GM19025 (cell line): ENCODE measurements at regions not wholly inside any gene's neighbourhood (a gene's known extent, or its start where the extent isn't known, plus 50 kb on each side); places are given as distances from the start of the nearest gene placed in this dataset.

ENCODE experiments used
- ATAC-seq: cut with Tn5 transposase; IDR thresholded peaks from one replicate; pipeline ENCODE4 v1.9.1; 2021; ENCODE audit warnings: mild to moderate bottlenecking, low read depth, moderate library complexity; ENCODE audit not compliant: unreplicated experiment

DNA sequence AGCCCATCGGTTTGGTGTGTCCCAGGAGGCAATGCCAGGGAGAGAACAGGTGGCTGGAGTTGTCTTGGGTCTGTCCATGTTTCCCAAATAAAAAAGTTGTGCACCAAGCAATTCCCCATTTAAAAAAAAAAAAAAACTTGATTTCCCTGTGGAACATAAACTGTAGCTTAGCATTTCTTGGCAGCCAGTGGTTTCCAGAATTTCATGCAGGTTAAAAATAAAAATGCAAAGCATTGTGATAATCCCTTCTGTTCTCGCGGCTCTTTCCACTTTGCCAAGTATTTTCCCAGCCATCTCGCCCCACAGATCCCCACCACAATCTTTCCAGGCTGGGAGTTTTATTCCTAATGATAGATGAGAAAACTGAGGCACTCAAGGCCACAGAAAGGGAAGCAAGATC lies 51.4 kb upstream of the MSX1 start:
- no peak for ATAC-seq

DNA sequence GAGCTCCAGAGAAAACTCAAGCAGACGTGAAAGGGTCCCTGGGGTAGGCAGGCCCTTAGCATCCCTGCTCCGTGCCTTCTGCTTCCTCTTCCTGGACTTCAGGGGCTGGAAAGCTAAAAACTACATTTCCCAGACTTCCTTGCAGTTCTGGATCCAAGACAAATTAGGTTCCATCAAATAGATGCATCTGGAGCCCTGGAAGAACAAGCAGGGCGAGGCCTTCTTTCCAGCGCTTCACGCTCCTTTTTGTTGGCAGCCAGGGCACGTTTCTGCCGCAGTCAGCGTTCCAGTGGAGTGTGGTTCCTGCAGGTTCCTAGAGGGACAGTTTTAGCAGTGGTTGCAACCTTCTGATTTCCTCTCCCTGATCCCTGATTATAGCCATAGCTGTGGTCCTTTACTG lies 53.6 kb upstream of the MSX1 start:
- no peak for ATAC-seq

DNA sequence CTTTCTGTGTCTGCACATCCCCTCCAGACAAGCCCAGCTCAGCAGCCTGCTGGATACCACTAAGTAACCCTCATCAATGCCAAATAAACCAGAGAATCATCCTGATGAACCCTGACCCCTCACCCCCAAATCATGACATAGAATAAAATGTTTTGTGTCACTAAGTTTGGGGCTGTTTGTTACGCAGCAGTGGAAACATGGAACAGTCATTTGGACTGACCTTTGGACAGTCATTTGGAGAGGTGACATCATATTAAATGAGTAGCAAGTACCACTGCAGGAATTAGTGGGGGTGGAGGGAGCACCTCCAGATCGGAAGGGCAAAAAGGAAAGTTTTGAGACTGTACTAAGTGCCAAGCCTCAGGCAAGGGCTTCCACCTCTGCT lies 55.6 kb upstream of the MSX1 start:
- no peak for ATAC-seq

DNA sequence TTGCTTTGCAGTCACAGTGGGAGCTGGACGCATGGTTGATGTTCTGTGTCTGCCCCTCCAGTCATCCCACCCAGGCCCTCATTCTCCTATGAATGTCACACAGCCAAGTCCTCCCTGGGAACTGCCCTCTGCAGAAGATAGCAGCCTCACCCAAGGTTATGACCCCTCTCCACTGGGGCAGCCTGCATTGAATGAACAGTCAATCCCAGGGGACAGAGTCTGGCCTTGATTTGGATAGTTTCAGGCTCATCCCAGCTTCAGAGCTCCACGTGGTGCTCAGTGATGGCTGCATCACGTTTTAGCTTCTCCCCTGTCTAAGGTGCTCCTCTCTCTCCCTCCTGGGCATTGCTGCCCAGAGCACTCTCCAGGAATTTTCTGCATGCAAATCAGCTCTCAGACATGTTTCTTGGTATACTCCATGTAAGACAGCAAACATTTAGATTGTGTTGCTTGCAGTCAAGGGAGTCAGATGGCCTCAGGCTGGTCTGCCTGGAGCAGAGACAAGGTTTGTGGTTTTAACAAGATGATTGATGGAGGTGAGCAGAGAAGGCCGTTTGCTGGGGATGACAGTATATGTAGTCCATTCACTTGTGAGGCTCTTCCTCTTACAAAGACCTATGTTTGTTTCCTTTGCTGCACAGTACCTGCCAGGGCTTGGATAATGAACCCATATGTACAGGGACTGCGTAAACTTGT lies 56.1 kb upstream of the MSX1 start:
- ATAC-seq: no peak

DNA sequence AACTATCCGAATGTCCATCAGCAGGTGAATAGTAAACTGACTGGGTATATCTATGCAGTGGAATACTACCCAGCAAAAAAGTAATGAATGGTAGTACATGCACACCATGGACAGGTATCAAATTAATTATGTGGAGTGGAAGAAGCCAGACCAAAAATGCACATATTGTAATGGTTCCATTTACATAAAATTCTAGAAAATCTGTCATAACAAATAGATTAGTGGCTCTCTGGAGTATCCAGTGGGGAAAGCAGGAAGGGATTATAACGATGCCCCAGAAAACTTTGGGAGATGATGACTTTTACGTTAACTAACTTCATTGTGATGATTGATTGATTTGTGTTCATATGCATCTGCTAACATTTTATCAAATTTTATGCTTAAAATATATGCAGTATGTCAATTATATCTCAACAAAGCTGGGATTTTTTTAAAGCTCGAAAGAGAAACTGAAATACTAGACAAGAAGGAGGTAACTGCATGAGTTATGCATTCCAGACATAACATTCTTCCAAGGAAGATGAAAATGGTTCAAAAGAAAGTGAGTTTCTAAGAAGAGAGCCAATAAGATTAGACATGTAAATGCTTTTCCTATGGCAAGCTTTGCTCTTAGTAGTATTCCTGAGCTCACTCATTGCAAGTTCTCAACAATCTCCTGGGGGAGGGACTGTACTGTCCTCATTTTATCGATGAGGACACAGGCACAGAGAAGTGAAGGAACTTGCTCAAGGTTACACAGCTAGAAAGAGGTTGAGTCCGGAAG lies 58.6 kb upstream of the MSX1 start:
- no peak for ATAC-seq

DNA sequence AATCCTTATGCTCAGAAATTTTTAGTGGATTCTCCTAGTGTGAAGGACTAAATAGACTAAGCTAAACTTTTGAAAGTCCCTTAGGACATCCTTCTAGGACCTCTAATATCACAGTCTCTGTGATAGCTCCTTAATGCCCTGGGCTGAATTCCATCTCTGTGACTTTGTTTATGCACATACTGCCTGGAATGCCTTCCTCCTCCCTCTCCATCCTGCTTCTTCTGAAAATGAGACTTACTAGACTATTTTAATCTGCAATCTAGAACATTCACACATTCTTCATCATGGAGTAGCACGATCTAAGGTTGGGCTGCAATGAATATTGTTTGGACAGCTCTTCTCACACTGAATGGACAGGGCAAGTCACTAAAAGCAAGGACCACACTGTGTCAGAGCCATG lies 65.0 kb upstream of the MSX1 start:
- no peak for ATAC-seq

DNA sequence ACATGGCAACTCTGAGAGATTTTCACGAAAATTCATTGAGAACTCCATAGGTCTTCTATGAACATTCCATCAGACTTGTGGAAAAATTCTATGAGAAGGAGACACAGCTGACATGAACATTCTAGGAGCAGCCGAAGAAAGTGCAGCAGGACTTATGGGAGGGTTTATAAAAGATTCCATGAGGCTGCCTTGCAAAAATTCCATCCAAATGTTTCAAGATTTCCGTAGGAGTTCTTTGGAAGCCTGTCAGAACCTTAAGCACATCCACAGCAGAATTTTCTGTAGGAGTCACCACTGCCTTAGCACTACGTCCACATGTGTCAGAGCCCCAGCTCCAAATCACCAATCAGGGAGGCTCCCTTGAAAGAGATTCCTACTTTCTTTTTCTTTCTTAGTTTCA lies 67.0 kb upstream of the MSX1 start:
- ATAC-seq: no peak

DNA sequence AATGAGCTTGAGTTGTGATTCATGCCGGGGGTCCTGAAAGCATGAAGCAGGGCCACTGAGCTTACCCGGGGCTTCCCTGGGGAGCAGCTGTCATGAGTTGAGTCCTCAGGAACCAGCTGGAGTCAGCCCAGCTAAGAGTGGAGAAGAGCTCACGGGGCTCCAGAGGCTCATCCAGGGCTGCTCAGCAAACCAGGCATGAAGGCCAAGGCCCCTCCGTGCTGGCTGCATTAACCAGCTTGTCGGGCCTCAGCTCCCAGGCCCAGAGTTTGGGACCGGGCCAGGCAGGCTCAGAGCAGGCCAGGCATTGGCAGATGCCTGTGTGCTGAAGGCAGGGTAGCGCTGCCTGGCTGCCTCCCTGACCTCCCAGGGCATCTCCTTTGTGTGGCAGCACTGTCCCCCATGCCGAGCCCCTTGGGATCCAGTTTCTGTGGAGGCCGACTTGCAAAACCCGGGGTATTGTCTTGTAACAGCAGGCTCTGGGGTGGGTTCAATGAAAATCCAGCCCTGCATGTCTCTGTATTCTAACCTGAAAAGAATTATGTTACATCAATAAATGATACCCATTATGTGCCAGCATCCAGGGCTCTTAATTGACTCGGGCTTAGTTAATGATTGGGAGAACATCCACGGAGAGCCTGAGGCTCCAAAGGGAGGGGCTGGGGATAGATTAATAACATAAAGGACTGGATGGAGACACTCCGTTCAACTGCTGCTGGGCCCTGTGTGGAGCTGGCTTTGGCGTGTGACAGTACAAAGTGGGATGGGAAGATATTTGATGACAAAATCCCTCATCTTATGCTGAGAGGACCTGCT lies 68.0 kb upstream of the MSX1 start:
- ATAC-seq: no peak

DNA sequence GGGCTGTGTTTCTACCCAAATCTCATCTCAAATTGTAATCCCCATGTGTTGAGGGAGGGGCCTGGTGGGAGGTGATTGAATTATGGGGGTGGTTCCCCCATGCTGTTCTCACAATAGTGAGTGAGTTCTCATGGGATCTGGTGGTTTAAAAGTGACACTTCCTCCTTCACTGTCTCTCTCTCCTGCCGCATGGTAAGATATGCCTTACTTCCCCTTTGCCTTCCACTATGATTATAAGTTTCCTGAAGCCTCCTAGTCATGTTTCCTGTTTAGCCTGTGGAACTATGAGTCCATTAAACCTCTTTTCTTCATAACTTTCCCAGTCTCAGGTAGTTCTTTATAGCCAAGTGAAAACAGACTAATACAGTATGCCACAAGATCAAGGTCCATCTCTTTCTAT lies 70.0 kb upstream of the MSX1 start:
- ATAC-seq: no peak

DNA sequence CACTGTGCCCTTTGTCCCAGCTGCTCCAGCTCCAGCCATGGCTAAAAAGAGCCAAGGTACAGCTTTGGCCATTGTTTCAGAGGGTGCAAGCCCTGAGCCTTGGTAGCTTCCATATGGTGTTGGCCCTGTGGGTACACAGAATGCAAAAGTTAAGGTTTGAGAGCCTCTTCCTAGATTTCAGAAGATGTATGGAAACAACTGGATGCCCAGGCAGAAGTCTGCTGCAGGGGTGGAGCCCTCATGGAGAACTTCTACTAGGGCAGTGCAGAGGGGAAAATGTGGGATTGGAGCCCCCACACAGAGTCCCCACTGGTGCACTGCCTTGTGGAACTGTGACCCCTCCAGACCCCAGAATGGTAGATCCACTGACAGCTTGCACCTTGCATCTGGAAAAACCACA lies 70.9 kb upstream of the MSX1 start:
- ATAC-seq: no peak

DNA sequence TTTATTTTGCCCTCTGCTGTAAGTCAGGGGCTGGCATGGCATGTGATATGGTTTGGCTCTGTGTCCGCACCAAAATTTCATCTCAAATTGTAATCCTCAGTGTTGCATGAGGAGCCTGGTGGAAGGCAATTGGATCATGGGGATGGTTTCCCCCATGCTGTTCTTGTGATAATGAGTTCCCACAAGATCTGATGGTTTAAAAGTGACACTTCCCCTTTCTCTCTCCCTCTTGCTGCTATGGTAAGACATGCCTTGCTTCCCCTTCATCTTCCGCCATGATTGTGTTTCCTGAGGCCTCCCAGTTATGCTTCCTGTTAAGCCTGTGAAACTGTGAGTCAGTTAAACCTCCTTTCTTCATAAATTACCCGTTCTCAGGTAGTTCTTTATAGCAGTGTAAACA lies 72.0 kb upstream of the MSX1 start:
- no peak for ATAC-seq

DNA sequence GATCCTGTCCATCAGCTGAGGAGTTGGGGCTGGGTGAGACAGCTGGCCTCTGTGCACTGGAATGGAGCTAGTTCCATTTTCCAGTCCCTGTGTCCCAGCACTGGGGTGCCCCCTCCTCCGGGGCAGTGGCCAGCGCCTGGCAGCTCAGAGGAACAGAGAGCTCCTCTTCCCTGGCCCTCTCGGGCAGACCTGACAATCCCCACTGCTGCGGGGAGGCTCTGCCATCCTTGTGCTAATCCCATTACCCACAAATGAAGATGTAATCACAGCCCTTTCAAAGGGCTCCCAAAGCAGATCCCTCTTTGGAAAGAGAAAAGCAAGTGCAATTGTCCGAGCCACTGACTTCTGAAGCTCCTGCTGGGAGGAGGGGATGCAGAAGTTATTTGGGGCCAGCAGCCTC lies 75.1 kb upstream of the MSX1 start:
- no peak for ATAC-seq

DNA sequence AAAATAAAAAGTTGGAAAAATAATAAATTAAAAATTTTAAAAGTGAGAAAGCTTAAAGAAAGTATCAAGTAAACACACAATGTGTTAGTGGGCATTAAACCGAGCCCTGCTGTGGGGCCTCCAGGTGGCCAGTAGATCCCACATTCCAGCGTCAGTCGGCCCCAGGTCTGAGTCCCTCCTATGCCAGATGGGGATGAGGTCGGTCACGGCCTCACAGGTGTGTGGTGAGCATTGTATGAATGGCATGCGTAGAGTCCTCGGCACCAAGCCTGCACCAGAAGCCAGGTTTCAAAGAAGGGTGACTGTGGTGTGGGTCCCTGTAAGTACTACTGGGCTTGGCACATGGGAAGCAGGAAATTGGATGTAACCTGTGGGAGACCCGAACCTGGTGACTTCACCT lies 75.6 kb upstream of the MSX1 start:
- no peak for ATAC-seq

DNA sequence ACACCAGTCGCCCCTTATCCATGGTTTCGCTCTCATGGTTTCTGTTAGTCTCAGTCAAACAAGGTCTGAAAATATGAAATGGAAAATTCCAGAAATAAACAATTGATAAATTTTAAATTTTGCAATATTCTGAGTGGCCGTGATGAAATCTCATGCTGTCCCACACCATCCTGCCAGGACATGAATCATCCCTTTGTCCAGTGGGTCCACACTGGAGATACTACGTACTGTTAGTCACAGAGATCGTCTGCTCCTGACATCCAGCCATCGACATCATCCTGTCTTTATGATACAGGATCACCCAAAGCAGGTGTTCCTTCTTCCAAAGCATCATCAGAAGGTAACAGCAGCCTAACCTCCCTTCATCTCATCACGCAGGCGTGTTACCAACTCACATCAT lies 76.5 kb upstream of the MSX1 start:
- ATAC-seq: no peak

DNA sequence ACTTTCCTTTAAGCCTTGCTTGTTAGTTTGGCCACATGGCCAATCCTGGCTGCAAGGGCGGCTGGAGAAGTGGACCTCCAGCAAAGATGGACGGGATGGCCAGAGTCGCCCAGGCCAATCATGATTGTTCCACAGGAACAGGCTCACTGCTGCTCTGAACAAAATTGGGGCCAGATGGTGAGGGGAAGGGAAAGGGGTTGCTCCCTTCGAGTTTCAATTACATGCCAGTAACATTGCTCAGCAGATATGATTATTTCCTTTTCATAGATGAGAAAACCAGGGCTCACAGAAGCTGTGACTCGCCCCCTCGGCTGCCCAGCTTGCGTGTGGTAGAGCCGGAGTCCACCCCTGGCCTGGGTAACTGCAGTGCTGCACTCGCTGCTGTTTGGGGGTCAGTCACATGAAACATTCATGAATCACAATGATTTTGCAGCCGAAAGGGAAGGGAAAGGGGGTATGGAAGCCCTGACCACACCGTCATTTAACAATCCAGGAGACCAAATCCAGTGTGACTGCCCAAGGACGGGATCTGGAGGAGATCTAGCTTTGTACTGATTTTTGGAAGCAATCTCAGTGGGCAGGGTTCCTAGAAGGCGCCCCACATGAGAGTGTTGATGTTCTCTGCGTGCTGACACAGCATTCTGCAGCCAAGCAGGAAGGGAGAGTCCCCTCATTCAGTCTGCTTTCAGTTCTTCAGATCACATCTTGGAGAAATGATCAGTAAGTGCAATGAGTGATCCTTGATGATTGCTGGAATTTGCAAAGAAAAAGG lies 77.3 kb upstream of the MSX1 start:
- no peak for ATAC-seq

DNA sequence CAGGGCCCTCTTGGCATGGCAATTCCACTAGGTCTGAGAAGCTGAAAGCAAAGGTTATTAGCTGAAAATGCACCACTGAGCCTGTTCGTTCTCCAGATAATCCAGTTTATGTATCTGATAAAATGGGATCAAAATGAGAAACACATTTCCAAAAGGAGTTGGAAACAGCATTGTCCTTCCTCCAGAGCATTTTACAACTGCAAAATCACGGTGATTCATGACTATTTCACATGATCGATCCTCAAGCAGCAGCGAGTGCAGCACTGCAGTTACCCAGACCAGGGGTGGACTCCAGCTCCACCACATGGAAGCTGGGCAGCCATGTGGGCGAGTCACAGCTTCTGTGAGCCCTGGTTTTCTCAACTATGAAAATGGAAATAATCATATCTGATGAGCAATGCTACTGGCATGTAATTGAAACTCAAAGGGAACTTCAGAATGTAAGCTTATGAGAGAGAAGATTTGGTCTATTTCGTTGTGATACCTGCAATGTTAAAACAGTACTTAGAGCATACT lies 78.7 kb upstream of the MSX1 start:
- ATAC-seq: no peak

DNA sequence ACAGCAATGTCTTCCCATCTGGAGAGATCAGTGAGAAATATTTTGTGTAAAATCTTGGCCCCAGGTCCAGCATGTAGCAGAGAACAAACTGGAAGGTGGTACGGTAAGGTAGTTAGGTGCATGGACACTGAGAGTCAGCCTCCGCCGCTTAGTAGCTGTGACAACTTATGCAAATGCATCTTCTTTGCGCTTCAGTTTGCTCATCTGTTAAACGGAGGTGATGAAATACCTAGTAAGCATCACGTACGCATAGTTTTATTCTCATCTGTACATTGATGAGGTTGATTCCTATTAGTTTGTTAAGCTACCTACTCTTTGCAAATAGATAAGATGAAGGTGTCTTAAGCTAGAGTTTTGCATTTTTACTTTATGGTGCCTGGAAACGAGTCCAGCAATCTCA lies 80.0 kb upstream of the MSX1 start:
- no peak for ATAC-seq

DNA sequence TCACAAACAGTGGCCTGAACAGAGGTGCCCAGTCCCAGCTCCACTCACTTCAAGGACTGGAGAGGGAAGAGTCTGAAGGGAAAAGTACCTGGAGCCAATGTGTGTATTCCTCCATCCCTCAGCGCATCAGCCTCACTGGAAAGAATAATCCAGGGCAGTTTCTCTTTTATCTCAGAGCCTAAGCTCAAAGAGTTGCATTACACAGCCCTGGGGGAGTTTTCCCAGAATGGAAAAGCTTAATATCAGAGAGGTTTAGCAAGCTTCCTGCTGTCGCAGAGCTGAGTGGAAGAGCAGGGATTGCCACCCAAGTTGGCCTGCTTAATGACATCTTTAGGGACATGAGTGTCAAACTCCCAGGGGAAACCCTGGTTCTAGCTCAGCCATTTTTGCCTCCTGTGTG lies 80.4 kb upstream of the MSX1 start:
- ATAC-seq: no peak

DNA sequence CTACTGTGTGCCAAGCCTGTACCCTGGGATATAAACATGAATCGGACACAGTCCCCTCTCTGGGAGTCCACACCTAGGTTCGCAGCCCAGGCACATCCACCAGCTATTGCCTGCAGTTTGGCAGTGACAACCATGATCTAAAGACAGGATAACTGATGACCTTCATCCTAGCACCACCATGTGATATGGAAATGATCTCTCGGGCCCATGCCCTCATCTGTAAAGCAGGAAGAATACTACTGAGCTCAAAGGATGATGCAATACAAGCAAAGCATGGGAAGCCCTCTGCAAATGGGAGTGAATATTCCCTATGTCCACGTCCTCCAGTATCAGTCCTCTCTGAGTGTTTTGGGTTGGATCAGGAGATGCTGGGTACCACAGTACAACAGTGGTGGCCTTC lies 80.9 kb upstream of the MSX1 start:
- ATAC-seq: no peak

DNA sequence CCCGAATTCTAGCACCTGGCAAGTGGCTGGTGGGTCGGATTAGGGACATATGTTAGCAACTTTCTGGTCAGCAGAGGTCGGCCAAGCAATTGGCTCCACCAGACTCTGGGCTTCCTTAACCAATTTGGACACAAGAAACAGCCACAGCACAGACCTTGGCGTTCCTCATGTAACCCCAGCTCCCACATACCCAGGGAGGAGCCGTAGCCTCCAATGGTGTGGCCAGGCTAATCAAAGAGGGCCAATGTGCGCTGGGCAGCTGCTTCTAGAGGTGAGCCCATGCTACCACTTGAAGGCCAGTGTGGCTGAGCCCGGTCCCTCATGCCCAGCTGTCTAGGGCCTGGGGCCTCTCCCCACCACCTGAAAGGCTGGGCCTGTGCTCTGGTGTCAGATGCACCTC lies 82.5 kb upstream of the MSX1 start:
- ATAC-seq: no peak

DNA sequence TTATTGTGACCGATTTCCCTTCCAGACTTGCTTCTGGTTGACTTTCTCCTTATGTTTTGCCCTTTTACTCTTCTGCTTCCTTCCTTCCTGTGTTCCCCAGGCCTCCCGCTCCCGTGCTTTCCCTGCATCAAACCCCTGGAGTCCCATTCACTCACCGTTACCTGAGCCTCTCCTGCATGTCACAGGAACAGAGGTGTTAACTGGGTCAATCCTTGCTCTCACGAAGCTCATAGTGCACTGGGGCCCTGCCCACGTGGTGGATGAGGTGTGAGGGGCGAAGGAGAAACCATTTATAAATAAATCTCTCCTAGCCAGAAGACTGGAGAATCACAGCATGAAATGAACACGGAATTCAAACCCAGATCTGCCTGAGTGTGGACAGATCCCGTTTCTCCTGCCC lies 83.1 kb upstream of the MSX1 start:
- no peak for ATAC-seq
